HG02885 (cell line): ENCODE measurements at regions not wholly inside any gene's neighbourhood (a gene's known extent, or its start where the extent isn't known, plus 50 kb on each side); places are given as distances from the start of the nearest gene placed in this dataset.
"Not testable (repeated sequence)": the region's sequence is repeated elsewhere in the genome, so short reads cannot be mapped to it uniquely, and the experiment has no call there.

ENCODE experiments used
- ATAC-seq: cut with Tn5 transposase; IDR thresholded peaks from one replicate; pipeline ENCODE4 v1.9.1; 2021; ENCODE audit warnings: mild to moderate bottlenecking; ENCODE audit not compliant: unreplicated experiment, poor library complexity

DNA sequence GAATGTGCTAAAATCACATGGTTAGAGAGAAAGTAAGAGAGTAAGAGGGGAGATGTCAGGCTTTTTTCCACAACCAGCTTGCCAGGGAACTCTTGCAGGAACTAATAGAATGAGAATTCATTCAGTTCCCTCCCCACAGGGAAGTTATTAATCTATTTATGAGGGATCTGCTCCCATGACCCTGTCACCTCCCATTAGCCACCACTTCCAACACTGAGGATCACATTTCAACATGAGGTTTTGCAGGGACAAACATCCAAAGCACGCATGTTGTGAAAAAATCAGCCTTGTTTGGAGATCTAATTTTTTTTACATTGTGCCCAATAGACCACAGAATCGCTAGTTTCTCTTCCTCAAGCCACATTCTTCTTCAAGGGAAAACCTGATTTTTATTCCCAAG is 904.0 kb downstream of the TBL1XR1 start:
- no peak for ATAC-seq

- no peak for ATAC-seq
Measured at GRCh38 chr3:176286476-176287085, 910.7 kb downstream of the TBL1XR1 start.

DNA sequence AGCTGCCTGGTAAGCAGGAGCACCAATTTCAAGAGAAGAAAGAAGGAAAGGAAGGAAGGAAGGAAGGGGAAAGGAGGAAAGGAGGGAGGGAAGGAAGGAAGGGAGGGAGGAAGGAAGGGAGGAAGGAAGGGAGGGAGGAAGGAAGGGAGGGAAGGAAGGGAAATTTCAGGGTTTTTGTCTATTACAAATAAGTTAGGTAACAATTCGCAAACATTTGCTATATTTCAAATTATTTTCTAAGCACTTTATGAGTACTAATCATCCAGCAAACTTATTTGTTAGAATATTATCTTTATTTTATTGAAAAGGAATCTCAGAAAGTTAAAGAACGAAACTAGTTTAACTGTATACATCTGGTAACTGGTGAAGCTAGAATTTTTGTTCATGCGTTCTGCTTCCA is 921.7 kb downstream of the TBL1XR1 start:
- no peak for ATAC-seq

DNA sequence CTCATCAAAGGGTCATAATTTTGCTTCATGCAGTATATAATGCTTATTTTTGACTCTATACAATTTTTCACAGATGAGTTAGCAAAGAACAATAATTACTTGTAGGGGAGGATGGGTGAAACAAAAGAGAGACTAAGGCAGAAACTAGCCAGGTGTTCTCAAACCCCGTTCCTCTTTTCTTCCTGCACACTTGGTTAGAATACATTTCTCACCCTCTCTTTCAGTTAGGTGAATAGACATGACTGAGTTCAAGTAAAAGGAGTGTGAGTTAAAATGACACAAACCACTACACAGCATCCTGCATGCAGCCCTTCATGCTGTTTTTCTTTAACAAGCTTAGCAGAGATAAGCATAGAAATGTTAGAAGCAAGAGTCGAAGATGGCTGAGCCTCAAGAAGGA is 922.2 kb downstream of the TBL1XR1 start:
- no peak for ATAC-seq

- ATAC-seq: no peak
Measured at GRCh38 chr3:176274161-176274560, 923.1 kb downstream of the TBL1XR1 start.

GRCh38 chr3:176262071-176262470 is 935.2 kb downstream of the TBL1XR1 start:
- no peak for ATAC-seq

GRCh38 chr3:176247191-176247590 is 950.1 kb downstream of the TBL1XR1 start:
- ATAC-seq: no peak

DNA sequence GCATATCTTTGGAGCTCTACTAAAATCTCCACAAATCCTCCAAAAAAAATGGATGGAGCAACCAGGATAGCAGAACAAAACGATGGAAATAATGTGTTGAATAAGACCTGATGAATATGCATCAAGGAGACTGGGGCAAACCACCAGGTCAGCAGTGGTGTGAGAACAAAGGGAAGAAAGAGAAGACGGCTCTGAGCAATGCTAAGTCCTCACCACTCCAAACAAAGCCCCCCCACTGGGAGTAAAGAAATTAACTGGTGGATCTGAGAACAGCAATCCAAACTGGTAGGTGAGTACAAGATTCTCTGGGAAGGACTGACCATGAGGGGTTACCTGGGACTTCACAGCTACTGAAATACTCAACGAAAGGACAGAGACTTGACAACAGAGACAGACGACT is 977.3 kb downstream of the TBL1XR1 start:
- no peak for ATAC-seq

DNA sequence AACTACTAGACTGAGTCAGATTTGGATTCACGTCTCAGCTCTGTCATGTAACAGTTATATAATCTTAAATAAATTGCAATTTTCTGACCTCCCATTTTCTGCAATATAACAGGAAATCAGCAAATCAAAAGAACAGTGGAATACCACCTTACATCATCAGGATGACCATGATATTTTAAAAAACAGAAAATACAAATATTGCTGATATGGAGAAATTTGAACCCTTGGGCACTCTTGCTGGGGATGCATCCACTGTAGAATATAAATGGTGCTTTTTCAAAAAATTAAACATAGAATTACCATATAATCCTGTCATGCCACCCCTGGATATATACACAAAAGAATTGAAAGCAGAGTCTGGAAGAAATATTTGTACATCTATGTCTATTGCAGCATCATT is 982.5 kb downstream of the TBL1XR1 start:
- no peak for ATAC-seq

DNA sequence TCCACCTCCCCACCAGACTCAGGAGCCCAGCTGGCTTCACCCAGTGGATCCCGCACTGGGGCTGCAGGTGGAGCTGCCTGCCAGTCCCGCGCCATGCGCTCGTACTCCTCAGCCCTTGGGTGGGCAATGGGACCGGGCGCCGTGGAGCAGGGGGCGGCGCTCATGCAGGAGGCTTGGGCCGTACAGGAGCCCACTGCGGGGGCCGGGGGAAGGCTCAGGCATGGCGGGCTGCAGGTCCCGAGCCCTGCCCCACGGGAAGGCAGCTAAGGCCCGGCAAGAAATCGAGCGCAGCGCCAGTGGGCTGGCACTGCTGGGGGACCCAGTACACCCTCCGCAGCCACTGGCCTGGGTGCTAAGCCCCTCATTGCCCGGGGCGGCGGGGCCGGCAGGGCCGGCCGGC is 984.0 kb downstream of the TBL1XR1 start:
- not testable (repeated sequence) for ATAC-seq

DNA sequence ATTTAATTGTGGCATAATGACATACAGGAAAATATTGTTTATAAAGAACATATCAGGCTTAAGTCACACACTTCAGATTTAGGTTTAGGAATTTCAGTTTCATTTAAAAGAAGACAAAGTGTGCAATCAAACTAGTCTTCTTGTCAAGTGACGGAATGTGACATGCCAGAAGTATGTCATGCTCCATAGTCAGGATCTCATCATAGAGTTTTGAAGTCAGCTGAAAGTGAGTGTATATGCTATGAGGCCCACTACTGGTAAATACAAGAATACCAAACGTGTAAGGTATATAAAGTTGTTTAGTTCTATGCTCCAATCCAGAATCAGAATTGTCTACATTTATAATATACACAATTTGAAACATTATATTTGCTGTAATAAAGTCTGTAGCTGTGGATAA is 988.4 kb downstream of the TBL1XR1 start:
- ATAC-seq: no peak

DNA sequence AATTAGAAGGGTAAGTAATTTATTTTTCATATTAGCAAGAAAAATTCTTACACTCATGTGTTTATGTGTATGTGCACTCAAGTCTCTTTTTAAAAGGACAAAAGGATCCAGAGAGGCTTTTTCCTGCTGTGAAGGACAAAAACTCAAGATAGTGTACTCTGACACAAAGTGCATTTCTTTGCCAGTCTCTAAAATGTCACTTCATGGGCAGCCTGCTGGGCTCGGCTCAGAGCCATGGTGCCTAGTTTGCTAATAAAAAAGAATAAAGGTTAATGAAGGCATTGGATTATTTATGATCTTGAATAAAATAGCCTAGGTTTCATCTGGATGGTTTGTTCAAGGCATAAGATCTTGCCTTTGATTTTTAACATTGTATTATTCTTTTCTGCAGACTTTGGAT is 989.0 kb downstream of the TBL1XR1 start:
- no peak for ATAC-seq

GRCh38 chr3:176206809-176207208 is 990.5 kb downstream of the TBL1XR1 start:
- no peak for ATAC-seq

GRCh38 chr3:176202652-176203051 is 994.6 kb downstream of the TBL1XR1 start:
- ATAC-seq: no peak

GRCh38 chr3:176193032-176193730 is 1004.1 kb downstream of the TBL1XR1 start:
- no peak for ATAC-seq

GRCh38 chr3:176190755-176191154 is 1006.5 kb downstream of the TBL1XR1 start:
- no peak for ATAC-seq

GRCh38 chr3:176183181-176183580 is 1014.1 kb downstream of the TBL1XR1 start:
- no peak for ATAC-seq

GRCh38 chr3:176174060-176174459 is 1023.2 kb downstream of the TBL1XR1 start:
- ATAC-seq: no peak

DNA sequence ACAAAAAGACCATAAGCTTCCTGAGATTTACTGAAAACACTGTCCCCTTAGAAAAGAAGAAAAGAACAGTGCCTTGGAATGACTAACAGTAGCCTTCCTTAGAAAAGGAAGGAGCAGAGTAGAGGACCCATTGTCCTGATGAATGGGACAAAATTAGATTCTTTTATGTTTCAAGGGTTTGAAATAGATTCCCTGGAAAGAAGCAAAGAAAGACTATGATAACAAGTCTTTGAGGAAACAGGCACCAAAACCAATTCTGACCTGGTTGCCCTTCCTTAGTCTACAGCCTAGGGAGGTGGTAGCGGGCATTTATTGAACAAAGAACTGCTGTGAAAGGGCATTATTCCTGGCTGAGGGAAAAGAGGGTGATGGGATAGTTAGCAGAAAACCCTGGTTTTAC is 1024.8 kb downstream of the TBL1XR1 start:
- no peak for ATAC-seq

DNA sequence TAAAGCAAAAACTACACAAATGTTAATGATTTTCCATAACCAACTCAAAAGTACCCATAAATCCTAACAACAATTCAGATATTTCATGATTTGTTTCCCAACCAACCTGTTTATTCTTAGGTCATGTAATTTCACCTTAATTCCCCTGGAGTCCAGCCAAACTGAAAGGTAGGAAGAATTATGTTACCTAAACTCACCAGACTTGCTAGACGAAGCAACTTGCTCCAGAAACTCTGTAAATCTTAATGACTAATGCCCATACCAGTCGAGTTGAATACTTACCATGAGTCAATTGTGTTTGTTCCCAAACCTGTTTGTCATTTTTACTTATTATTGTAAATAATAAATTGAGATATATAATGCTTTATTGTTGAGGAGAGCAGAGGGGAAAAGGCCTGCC is 1030.0 kb downstream of the TBL1XR1 start:
- ATAC-seq: no peak

DNA sequence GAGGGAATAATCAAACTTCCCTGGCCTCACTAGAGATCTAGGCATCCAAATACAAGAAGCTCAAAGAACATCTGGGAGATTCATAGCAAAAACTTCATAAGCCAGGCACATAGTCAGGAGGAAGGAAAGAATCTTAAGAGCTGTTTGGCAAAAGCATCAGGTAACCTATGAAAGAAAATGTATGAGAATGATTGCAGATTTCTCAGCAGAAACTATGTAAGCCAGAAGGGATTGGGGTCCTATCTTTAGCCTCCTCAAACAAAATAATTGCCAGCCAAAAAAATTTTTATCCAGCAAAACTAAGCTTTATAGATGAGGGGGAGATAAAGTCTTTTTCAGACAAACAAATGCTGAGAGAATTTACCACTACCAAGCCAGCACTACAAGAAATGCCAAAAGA is 1036.3 kb downstream of the TBL1XR1 start:
- ATAC-seq: no peak

DNA sequence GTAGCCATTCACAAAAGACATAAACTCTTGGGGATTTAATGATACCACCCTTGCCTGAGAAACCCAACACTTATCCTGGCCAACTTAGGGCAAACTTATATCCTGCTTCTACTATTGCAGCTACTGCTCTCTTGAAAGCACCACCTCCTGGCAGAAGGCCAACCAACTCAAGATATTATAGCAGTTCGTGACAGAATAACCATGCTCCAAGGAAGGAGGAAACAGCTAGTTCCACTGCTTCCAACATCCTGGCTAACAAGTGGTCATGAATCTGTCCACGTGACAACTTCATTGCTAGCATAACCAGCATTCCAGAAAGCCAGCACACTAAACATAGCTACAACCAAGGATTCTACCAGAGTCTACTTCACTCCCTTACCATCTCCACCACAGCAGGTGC is 1037.5 kb downstream of the TBL1XR1 start:
- ATAC-seq: no peak
